ENCODE measurements at regions not wholly inside any gene's neighbourhood (a gene's known extent, or its start where the extent isn't known, plus 50 kb on each side); places are given as distances from the start of the nearest gene placed in this dataset.

DNA sequence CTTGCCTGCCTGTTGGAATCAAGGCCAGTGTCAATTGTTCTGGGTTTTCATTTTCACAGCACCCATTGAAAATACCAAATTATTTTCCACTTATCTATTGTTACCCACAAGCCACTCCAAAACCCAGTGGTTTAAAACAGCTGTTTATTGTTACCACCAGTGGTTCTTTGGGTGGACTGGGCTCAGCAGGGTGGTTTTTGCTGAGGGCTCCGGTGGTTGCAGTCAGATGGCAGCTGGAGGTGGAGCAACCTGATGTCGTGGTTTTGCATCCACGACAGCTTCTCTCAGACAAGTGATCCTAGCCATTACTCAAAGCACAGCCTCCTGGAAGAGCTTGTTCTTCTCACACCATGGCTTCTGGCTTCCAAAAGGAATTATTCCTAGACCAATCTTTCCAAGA, 235.1 kb upstream of the ADARB2 start:
- DNase-seq = no peak

DNA sequence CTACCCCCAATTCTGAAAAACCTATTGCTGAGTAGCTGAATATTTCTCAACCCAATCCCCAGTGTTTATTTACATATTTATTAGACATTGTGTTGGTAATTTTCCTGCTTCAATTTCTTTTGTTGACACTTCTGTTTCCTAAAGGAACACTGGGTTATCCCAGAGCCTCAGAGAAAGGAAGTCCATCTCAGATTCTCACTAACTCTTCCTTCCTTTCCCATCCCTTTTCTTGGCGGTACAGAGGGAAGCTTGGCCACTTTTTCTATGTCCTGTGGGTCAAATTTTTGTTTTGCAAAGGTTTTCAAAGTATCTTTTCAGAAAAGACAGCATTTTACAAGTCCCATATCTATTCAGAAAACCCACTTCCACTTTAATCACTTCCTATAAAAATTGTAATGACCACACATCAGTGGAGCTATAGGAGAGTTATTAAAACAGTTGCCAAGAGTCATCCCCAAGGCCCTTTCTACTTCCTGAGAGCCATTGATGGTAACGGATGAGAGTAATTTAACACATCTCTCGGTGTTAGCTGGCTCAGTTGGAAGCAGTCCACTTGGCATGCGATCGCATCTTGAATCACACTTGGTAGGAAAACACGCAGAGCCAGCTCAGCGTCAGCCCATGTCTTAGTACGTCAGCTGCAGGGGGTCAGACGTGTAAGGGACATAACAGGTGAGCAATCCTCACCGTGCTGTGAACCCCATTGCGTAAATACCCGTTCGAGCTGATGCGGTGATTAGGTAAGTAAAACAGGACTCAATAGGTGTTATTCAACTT, 231.1 kb upstream of the ADARB2 start:
- DNase-seq = no peak

DNA sequence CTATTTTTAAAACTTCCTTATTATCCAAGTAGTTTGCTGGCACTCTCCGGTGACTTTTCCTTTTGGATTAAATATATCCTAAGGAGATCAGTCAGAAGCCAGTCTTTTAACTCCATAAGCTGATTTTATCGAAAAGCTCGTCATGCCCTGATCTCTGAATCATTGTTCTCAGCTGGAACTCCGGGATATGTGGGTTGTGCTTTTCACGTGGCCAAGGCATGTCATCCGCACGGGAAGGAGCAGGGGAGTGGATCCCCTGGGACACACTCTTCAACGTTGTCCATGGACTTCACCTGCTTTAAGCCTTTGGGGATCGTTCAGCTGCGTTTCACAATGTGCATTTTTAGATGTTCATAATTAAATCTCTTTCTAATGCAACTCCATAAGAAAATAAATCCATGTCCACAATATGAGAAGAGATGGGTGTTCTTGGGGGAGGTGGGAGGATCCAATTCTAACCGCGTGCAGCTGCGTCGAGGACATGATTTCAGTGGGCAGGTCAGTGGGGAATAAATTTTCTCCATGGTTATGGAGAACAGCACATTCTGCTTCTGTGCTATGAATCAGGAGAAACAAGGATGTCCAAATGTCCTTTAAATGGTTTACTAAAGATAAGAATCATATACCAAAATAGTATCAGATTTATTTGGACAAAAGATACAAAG, 229.5 kb upstream of the ADARB2 start:
- DNase-seq = no peak

DNA sequence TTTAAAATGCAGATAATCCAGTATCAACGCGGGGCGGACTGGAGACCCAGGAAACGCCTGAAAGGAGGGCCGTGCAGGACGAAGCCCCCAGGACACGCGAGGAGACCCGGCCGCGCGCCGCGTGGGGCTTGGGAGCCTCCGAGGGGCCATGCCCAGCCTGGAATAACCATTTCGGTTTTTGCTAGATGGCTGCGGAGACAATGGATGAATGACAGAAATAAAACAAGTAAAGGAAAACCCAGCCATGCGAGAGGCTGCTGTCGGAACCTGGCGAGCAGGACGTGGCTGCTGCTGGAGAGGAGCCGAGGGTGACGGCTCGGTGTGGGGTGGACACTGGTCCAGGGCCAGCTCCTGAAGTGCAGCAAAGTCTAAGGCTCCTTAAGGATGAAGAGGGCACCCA, 227.2 kb upstream of the ADARB2 start:
- DNase-seq = no peak

DNA sequence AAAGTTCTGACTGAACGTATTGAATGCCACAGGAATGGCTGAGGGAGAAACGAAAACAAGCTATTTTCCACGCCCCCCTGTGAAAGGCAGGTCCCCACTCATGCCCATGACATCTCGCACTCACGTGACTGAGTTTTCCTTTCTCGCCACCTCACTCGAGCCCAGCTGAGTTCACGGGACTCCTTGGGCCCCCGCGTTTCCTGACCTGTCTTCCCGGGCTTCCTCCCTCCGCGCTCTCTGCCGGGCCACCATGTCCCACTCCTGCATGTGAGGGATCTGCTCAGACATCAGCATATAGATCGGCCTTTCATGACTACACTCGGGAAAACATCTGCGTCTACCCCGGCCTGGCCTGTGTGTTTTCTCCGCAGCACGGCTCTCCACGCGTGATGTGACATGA, 226.0 kb upstream of the ADARB2 start:
- DNase-seq = no peak

DNA sequence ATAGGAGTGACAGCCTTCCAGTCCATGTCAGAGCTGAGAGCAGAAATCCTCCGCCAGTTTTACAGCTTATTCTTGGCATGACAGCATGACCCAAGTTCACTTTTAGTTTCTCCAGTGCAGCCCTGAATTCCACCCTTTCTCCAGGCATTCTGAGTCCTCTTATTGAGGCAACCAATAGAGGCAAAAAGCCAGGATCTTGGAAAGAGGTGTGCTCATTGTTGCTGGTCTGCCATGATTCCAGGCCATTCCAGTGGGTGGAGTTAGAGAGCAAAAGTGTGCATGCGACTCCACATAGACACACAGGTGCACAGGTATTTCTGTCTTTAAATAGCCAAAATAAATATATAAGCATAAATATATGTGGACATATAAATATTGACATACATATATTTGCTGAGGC, 224.7 kb upstream of the ADARB2 start:
- DNase-seq = no peak

DNA sequence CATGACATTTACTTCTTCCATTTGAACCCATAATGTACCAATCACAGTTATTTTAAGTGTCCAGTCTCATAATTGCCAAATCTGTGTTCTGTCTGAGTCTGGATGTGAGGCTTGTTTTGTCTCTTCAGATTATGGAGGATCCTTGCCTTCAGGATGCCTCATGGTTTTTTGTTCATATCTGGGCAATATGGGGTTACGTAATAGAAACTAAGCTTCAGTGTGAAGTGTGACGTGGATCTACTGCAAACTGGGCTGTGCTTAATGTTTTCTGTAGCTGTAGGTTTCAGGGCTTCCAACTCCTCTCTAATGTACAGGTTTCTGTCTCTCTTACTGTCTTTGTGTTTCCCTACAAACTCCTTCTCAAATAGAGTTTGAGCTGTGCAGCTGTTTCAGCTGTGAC, 223.7 kb upstream of the ADARB2 start:
- no peak for DNase-seq

DNA sequence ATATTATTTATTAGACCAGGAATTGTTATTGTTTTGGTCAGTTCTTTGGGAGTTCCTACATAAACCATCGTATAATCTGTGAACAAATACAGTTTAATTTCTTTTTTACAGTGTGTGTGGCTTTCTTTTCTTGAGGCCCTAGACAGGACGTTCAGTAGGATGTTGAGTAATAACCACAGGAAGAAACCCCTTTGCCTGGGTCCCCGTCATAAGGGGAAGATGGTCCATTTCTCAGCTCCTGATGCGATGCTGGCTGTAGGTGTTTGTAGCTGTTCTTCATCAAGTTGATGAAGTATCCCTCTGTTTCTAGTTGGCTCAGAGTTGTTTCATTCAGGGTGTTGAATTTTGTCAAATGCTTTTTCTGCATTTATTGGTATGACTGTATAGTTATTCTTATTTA, 219.7 kb upstream of the ADARB2 start:
- no peak for DNase-seq

DNA sequence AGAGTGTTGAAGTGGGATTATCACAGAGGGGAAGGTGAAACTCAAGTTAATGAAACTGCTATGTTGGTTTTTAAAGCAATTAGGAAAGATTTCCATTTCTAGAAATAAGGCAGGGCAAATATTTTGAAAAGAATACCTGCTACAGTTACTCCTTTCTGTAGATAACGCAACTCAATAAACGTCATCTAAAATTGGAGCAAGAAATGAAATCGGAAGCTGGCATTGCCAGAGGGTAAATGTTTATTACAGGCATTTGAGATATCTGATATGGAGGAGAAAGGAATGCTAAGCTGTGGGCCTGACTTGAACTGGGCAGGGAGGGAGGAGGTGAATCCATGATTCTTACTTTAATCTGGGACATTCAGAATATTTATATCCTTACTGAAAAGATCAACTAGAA, 217.0 kb upstream of the ADARB2 start:
- DNase-seq = no peak

DNA sequence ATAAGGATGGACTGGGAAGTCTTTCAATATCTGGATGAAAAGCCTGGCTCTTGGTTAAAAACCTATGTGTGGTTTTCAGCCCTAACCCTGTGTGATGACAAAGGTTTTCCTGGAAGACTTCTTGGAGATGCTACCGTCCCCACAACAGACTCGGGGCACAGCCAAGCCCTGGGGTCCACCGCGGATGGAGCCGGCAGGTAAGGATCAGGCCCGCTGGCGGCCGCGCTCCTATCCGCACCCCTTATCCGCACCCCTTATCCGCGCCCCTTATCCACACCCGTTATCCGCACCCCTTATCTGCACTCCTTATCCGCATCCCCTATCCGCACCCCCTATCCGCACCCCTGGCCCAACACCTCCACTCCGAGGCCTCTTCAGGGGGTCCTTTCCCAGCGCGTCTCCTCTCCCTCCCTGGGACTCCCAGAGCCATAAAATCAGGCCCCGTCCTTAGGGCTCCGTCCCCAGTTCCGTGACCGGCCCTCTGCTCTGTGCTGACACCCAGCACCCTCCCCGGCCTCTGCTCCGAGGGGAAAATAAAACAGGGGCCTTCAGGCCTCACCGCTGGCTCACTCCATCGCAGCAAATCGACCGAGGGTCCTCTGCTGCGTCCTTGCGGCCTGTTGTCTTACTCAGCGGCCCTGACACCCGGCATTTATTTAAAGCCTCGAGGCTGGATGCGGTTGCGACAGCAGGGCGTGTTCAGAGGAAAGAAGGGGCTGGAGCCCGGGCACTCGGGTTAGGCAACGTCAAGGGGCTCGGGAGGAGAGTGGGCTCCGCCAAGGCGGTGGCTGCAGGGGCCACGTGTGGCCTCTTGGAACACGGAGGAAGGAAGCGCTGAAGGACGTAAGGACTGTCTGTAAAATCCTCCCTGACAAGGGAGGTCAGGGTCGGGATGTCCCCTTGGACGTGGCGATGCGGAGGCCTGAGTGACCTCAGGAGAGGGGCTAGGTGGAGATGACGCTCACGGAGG, 215.1 kb upstream of the ADARB2 start:
- DNase-seq = no peak

DNA sequence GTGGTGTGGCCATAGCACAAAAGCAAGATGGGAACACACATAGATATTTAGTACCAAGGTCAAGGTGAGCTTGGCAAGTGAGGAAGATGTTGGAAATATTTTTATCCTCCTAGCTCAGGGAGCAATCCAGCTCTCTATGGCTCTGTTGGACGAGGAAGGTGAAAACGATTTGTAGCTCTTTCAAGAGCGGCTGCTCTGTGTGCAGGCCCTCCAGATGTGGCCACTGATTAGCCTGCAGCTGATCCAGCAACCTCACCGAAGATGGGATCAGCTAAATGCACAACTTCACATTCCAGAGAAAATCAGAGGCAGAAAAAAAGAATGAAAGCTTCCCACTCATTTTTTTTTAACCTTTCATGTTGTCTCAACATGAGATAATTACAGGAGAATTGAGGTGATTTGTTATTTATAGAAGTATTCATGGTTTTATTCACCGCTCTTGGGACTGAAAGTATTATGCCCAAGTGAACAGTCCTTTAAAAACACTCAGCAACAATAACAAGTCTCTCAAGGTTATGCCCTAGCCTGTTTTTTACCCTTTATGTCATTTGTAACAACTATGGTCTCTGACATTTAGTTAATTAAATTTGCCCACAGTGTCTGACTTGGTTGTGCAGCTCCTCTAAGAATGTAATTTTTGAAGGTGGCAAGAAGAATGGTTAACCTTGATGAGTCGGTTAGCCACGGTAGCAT, 213.6 kb upstream of the ADARB2 start:
- no peak for DNase-seq

DNA sequence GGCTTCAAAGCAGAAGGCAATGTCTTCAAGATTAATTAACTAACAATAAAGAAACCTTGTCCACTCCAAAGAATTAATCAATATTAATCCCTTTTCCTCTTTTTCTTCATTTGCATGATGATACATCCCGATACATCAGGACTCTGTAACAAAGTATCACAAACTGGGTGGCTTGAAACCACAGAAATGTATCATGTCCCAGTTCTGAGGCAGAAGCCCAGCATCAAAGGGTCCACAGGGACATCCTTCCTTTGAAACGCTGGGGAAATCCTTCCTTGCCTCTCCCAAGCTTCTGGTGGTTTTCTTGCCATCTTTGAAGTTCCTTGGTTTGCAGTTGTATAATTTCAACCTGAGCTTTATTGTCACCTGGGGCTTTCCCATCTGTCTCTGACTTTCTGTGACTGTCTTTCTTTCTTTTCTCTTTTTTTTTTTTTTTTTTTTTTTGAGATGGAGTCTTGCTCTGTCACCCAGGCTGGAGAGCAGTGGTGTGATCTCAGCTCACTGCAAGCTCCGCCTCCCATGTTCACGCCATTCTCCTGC, 210.2 kb upstream of the ADARB2 start:
- DNase-seq = no peak

DNA sequence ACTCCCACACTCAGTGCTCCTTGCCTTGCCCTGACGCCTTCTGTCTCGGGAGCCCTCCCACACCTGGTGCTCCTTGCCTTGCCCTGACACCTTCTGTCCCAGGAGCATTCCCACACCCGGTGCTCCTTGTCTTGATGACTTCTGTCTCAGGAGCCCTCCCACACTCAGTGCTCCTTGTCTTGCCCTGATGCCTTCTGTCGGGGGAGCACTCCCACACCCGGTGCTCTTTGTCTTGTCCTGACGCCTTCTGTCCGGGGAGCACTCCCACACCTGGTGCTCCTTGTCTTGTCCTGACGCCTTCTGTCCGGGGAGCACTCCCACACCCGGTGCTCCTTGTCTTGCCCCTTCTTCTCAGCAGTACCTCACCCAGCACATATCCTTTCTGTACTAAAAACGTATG, 207.2 kb upstream of the ADARB2 start:
- no peak for DNase-seq

DNA sequence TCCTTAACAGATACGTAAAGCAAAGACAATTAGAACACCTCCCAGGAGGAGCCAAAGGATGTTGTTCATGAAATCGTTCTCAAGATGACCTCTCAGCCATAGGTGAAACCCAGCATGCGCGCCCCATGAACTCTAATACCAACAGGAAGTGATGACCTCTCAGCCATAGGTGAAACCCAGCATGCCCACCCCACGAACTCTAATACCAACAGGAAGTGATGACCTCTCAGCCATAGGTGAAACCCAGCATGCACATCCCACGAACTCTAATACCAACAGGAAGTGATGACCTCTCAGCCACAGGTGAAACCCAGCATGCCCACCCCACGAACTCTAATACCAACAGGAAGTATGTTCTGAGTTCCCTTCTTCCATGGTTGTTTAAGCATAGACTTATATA, 205.2 kb upstream of the ADARB2 start:
- no peak for DNase-seq

DNA sequence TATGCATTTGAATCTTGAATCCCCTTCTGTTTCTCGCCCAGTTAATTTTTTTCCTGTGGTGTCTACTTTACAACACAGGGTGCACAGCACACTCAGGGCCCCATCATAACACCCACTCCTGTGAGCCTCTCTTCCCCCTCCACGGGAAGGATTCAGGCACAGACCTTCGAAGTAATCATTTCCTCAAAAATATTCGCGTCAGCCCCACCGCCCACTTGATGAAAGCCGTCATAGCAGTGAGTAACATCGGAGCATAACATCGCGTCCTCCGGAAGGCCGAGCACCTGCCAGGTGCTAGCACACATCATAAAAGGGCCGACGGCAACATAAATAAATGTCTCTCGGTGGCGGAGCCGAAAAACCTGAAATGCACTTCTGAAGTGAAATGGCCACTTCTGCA, 201.7 kb upstream of the ADARB2 start:
- DNase-seq = no peak

DNA sequence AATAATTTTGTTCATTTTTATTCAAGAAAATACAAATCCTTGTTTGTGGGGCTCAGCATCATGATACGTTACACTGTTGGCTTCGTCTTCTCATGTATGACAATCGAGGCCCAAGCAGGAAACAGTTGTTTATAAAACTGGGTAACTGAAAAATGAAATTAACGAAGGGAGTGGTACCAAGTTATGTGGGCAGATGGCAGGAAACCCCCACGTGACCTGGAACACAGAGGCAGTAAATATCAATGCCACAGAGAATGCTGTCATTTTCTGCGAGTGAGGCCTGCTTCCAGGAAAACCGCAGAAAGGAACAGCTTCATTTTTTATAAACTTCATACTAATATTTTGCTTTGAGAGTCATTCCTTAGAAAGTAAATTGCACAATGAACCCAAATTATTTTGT, 201.0 kb upstream of the ADARB2 start:
- DNase-seq = no peak

DNA sequence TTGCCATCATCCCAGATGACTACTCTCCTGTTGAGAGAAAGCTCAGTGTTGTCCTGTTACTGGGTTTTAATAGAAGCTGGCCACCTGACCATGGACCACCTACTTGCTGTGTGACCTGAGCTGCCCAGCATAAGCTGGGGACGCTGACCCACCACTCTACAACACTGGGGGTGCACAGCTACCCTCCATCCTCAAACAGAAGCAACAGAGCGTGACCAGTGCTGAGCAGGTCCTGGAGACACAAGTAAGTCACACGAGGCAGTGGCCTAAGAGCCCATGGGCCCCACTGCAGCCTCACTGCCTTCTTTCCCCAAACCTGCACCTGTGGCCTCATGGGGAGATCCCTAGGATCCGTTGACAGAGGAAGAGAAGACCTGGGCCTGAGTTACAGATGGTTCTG, 198.6 kb upstream of the ADARB2 start:
- DNase-seq = no peak

DNA sequence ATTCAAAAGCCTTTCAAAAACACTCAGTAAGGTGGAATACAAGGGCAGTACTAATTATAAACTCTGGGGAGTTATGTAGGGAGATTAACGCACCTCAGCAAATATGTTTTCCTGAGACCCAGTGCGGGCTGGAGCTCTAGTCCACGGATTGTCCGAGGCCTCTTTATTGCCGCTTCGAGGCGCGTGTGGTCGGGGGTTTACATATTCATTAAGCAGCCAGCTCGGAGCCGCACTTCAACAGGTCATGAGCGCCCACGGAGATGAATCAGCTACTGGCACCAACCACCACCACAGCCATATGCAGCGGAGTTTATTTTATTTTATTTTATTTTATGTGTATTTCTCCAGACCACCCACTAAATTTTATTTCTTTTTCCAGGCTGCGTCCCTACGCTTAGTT, 195.9 kb upstream of the ADARB2 start:
- DNase-seq = no peak

DNA sequence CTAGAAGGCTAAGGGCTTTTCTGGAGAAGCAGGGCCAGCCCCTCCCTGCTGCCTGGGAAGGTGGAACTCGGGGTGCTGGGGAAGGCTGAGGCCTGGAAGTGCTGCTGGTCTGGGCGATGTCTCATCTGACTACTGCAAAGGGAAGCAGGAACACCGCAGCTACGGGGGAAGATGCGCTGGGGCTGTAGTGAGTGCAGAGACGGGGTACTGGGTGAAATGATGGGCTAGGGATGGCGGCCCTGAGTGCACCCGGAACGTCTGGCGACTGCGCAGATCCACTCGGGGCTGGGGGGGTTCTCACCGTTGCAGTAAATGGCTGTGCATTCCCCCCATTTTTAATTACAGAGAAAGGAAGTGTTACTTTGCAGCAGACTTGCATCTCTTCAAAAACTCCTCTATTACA, 195.4 kb upstream of the ADARB2 start:
- DNase-seq = no peak

DNA sequence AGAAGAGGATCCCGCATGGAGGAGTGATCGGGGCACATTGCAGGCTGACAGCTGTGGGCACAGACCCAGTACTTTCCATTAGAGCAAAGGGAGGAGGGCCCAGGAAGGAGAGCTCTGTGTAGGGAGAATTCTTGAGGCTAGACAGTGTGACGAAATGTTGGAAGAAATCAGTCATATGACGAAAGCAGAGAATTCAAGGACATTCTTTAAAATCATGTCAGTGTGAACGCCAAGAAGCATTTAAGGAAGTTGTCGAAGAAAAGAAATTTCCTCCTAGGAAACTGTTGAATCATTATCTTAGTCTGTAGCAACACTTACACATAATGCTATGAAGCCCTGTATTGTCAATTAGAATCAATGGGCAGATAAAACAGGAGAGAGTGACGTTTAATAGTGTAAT, 191.3 kb upstream of the ADARB2 start:
- DNase-seq = no peak

DNA sequence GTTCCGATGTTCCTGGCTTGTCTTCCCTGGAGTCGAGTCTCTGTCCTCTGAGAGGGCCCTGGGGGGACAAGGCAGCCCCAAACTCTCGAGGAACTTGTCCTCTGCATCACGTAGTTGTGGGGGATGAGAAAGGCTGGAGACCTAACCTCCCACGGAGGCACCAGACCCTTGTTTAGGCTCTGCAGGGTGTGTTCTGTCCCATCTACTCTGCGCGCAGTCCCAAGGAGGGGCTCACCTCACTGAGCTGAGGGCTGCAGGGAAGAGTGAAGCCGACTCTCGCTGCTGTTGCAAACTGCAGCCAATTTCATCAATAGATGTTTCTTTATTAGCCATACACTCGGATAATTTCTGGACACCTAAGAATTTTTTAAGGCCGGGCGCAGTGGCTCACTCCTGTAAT, 186.7 kb upstream of the ADARB2 start:
- no peak for DNase-seq

DNA sequence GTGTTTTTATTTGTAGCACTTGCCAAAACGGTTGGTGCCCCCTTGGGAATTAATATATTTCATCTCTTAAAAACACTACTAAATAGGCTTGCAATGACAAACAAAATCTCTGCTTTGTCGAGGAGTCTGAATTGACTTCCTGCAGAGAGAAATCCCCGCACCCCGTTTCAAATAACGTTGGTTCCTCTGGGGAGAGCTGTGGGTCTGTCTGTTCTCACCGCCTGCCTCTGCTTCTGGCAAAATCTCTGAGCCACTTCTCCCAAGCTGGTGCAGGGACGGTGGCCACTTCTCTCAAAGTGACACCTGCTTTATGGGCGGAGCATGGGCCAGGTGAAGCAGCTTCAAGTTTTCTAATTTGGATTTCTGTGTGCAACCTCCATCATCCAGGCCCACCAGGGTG, 186.3 kb upstream of the ADARB2 start:
- no peak for DNase-seq

DNA sequence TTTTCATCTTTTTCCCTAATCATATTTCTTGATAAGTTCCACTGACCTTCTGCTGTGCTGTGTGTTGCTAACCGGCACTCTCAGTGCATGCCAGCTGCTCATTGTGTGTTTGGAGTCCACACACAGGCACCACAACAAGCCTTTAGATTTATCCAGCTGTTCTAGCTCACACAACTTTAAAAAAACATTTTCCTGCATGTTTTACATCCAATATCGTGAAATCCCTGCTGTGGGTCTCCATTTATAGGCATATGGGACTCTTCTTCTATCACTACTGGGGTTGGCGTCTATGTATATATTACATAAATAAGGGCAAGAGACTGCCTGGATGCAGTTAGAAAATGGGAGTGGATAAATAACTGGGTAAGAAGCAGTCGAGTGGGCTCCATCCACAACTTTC, 183.6 kb upstream of the ADARB2 start:
- DNase-seq = no peak

Data from retina (tissue), 1 donor.